Loucy (cell line): ENCODE measurements at regions not wholly inside any gene's neighbourhood (a gene's known extent, or its start where the extent isn't known, plus 50 kb on each side); places are given as distances from the start of the nearest gene placed in this dataset.

ENCODE experiments used
- EZH2phosphoT487 ChIP-seq: fragments of 200-600 bp; IDR thresholded peaks from 2 replicates; pipeline ENCODE4 v1.6.1; 2018; ENCODE audit warnings: antibody characterized with exemption, mild to moderate bottlenecking, moderate library complexity, borderline replicate concordance
- TF ChIP-seq, protein P1 (sequence below): fragments of 200-600 bp; sonication (generic); conservative IDR thresholded peaks from 2 replicates; pipeline ENCODE4 v1.5.1; 2014; ENCODE audit warnings: mild to moderate bottlenecking, antibody characterized with exemption, low read length

DNA sequence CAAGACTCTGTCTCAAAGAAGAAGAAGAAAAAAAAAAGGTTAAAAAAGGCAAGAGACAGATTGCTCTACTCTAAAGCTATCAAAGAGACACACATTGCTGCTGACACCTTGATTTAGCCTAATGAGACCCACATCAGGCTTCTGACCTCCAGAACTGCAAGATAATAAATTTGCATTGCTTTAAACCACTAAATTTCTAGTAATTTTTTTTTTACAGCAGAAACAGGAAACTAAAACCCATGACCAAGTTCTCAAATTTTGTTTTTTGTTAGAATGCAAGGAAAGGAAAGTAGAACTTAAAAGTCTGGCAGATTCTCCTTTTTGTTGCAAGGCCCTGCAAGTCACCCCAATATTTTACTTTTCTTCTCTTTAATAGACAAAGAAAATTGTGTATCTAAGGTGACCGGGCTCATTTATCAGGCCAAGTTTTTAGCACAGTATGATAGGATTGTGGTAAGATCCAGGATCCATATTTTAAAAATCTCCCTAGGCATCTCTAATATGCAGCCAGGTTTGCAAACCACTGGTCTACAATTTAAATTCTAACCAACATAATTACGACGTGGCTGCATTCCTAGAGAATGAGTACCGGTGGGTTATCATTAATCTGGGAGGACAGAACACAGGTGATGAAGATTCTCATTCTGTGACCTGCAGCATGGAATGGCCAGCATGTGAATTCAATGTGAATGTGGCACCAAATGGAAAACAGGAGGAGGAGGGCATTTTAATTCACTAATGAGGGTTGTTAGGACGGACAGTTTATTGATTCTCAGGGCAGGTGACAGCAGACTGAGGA is 56.7 kb upstream of the MED4 start:
- TF ChIP-seq, protein P1, sequence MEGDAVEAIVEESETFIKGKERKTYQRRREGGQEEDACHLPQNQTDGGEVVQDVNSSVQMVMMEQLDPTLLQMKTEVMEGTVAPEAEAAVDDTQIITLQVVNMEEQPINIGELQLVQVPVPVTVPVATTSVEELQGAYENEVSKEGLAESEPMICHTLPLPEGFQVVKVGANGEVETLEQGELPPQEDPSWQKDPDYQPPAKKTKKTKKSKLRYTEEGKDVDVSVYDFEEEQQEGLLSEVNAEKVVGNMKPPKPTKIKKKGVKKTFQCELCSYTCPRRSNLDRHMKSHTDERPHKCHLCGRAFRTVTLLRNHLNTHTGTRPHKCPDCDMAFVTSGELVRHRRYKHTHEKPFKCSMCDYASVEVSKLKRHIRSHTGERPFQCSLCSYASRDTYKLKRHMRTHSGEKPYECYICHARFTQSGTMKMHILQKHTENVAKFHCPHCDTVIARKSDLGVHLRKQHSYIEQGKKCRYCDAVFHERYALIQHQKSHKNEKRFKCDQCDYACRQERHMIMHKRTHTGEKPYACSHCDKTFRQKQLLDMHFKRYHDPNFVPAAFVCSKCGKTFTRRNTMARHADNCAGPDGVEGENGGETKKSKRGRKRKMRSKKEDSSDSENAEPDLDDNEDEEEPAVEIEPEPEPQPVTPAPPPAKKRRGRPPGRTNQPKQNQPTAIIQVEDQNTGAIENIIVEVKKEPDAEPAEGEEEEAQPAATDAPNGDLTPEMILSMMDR: no peak
- no peak for TF ChIP-seq EZH2phosphoT487
